Spleen (tissue), 7 donors: ENCODE measurements at regions not wholly inside any gene's neighbourhood (a gene's known extent, or its start where the extent isn't known, plus 50 kb on each side); places are given as distances from the start of the nearest gene placed in this dataset.

Experiments
- CTCF ChIP-seq, 11 experiments: fragments of 200-600 bp in 7 of 11; fragments of 450-650 bp in 4 of 11; sonication (generic) in 4 of 11; IDR thresholded peaks in 8 of 11; conservative IDR thresholded peaks in 3 of 11; 1 replicate in 7 of 11; 2 replicates in 4 of 11; pipeline versions ENCODE4 v1.4.0 to v1.8.0; 2016 to 2021; ENCODE audit warnings: antibody characterized with exemption in 11 of 11, inconsistent platforms in 4 of 11, mild to moderate bottlenecking in 1 of 11
- POLR2AphosphoS5 ChIP-seq, 3 donors: sonication (generic); formaldehyde crosslinking; IDR thresholded peaks; one replicate each; pipeline ENCODE4 v1.5.1; 2017; ENCODE audit warnings: antibody characterized with exemption in 3 of 3
- donor health status: DM: no; HTN: no; CAD: no; lungs with moderate emphysema.
- donor health status: DM: no; HTN: no; CAD: no.
- donor health status: DM: no; HTN: no; CAD: no.

DNA sequence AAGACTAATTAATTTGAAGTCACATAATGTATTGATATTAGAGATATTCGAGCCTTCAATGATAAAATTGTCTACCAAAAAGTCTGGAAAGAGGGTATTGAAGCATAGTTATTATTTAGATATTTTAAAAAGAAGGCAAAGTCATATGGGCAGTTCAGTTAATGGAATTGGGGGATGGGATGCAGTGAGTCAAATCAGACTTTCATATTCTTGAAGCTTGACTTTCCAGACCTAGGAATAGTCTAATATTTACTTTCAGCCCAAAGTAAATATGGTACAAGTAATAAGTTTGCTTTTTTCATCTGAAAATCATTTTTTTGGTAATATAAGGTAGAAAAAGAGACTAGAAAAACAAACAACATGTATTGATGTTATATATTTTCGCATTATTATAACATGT lies 2017.8 kb downstream of the C4orf33 start:
- no peak for TF ChIP-seq POLR2AphosphoS5 (IDR thresholded peaks at IDR 0.05)
- no peak for TF ChIP-seq CTCF (IDR thresholded peaks at IDR 0.05 in 8 of 11, conservative IDR thresholded peaks at IDR 0.05 in 3 of 11)
